Vagina (tissue), 2 donors: ENCODE measurements at regions not wholly inside any gene's neighbourhood (a gene's known extent, or its start where the extent isn't known, plus 50 kb on each side); places are given as distances from the start of the nearest gene placed in this dataset.
"Not testable (repeated sequence)": the region's sequence is repeated elsewhere in the genome, so short reads cannot be mapped to it uniquely, and the experiment has no call there.

Source experiments
- DNase-seq, 2 donors: peaks; one replicate each; pipeline ENCODE4 v3.0.0-alpha.2; 2017; ENCODE audit errors: extremely low spot score in 2 of 2
- H3K27ac ChIP-seq: fragments of 200-600 bp; sonication (generic); one replicate; pipeline ENCODE4 v1.5.1; 2019
- H3K27me3 ChIP-seq: fragments of 200-600 bp; sonication (generic); one replicate; pipeline ENCODE4 v1.5.1; 2019
- H3K36me3 ChIP-seq, 2 donors: fragments of 200-600 bp; sonication (generic); one replicate each; pipeline ENCODE4 v1.5.1; 2017 to 2019
- H3K4me1 ChIP-seq: fragments of 200-600 bp; sonication (generic); one replicate; pipeline ENCODE4 v1.5.1; 2019
- H3K4me3 ChIP-seq, 2 donors: fragments of 200-600 bp; sonication (generic); 1 replicate in 1 of 2; 2 replicates in 1 of 2; pipeline ENCODE4 v1.5.1; 2016 to 2019
- H3K9me3 ChIP-seq: fragments of 200-600 bp; sonication (generic); one replicate; pipeline ENCODE4 v1.5.1; 2019
- POLR2A ChIP-seq, 2 donors: fragments of 450-650 bp; IDR thresholded peaks; one replicate each; pipeline ENCODE4 v1.6.1; 2017; ENCODE audit warnings: antibody characterized with exemption in 2 of 2, mild to moderate bottlenecking in 2 of 2, moderate library complexity in 2 of 2
- POLR2AphosphoS5 ChIP-seq, 2 donors: sonication (generic); formaldehyde crosslinking; IDR thresholded peaks; one replicate each; pipeline ENCODE4 v1.9.0; 2017; ENCODE audit warnings: antibody characterized with exemption in 2 of 2, mild to moderate bottlenecking in 2 of 2, low read depth in 1 of 2; ENCODE audit not compliant: insufficient read depth in 1 of 2
- intact Hi-C: fragments of 100-400 bp; cut with DNase I; formaldehyde crosslinking; loops from one replicate; pipeline ENCODE4 v1.15.1; 2023
- TF ChIP-seq, protein P1 (sequence below), 3 experiments: fragments of 450-650 bp in 2 of 3; fragments of 200-600 bp in 1 of 3; sonication (generic) in 1 of 3; IDR thresholded peaks; one replicate each; pipeline ENCODE4 v1.5.1; 2017 to 2019; ENCODE audit warnings: antibody characterized with exemption in 3 of 3, mild to moderate bottlenecking in 2 of 3, moderate library complexity in 2 of 3

DNA sequence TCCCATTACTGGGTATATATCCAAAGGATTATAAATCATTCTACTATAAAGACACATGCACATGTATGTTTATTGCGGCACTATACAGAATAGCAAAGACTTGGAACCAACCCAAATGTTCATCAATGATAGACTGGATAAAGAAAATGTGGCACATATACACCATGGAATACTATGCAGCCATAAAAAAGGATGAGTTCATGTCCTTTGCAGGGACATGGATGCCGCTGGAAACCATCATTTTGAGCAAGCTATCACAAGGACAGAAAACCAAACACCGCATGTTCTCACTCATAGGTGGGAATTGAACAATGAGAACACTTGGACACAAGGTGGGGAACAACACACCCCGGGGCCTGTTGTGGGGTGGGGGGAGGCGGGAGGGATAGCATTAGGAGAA lies 57.0 kb upstream of the NEUROD1 start:
- H3K4me1 ChIP-seq, H3K4me3 ChIP-seq, H3K9me3 ChIP-seq, intact Hi-C loops, H3K27me3 ChIP-seq, DNase-seq, H3K27ac ChIP-seq, H3K36me3 ChIP-seq: not testable (repeated sequence)

DNA sequence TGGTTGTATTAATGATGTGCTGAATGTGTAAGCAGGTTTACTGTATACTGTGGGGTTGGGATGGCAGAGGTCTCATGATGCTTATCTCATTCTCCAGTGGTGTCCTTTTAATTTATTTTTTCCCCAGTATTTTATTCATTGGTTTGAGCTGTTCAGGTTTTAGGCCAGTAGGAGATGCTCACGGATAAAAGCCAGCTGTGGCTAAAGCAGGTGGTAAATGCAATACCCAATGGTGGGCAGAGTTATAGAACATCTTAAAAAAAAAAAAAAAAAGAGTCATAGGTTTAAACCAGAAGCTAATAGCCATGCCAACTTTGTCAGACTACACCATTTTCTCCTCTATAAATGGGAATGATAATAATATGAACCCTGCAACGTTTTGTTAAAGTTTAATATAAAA lies 57.8 kb upstream of the NEUROD1 start:
- TF ChIP-seq POLR2A (IDR thresholded peaks at IDR 0.05) (no peak), POLR2AphosphoS5 (IDR thresholded peaks at IDR 0.05; ENCODE audit: insufficient read depth in 1 of 2, low read depth in 1 of 2) (no peak)
- TF ChIP-seq, protein P1, sequence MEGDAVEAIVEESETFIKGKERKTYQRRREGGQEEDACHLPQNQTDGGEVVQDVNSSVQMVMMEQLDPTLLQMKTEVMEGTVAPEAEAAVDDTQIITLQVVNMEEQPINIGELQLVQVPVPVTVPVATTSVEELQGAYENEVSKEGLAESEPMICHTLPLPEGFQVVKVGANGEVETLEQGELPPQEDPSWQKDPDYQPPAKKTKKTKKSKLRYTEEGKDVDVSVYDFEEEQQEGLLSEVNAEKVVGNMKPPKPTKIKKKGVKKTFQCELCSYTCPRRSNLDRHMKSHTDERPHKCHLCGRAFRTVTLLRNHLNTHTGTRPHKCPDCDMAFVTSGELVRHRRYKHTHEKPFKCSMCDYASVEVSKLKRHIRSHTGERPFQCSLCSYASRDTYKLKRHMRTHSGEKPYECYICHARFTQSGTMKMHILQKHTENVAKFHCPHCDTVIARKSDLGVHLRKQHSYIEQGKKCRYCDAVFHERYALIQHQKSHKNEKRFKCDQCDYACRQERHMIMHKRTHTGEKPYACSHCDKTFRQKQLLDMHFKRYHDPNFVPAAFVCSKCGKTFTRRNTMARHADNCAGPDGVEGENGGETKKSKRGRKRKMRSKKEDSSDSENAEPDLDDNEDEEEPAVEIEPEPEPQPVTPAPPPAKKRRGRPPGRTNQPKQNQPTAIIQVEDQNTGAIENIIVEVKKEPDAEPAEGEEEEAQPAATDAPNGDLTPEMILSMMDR (IDR thresholded peaks at IDR 0.05) = no peak
- no peaks in the 10 kb centered on the region for H3K27me3 ChIP-seq
- H3K4me1 ChIP-seq = no peaks in the 10 kb centered on the region
- no peaks in the 10 kb centered on the region for H3K36me3 ChIP-seq
- no peaks in the 10 kb centered on the region for H3K9me3 ChIP-seq
- intact Hi-C loops = no loop called here
- no peak for DNase-seq
- no peak overlapping the region for H3K27ac ChIP-seq
- H3K4me3 ChIP-seq = no peak overlapping the region

DNA sequence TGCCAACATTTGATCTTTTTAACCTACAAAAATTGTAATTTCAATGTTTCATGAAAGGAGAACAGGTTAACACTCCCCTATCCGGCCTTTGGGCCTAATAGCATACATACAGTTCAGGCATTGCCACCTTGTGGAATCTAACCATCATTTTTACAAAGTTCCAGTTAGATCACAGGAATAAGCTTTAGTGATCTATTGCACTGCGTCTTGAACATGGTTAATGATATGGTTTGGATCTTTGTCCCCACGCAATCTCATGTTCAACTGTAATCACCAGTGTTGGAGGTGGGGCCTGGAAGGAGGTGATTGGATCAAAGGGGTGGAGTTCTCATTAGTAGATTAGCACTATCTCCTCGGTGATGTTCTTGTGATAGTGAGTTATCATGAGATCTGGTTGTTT lies 58.2 kb upstream of the NEUROD1 start:
- no peaks in the 10 kb centered on the region for H3K27me3 ChIP-seq
- H3K9me3 ChIP-seq = no peaks in the 10 kb centered on the region
- intact Hi-C loops = no loop called here
- no peak for TF ChIP-seq POLR2A (IDR thresholded peaks at IDR 0.05)
- TF ChIP-seq POLR2AphosphoS5 (IDR thresholded peaks at IDR 0.05; ENCODE audit: insufficient read depth in 1 of 2, low read depth in 1 of 2) = no peak
- TF ChIP-seq, protein P1 (IDR thresholded peaks at IDR 0.05) = no peak
- no peak for DNase-seq
- H3K4me1 ChIP-seq = no peaks in the 10 kb centered on the region
- H3K27ac ChIP-seq = no peak overlapping the region
- no peak overlapping the region for H3K4me3 ChIP-seq
- no peaks in the 10 kb centered on the region for H3K36me3 ChIP-seq

DNA sequence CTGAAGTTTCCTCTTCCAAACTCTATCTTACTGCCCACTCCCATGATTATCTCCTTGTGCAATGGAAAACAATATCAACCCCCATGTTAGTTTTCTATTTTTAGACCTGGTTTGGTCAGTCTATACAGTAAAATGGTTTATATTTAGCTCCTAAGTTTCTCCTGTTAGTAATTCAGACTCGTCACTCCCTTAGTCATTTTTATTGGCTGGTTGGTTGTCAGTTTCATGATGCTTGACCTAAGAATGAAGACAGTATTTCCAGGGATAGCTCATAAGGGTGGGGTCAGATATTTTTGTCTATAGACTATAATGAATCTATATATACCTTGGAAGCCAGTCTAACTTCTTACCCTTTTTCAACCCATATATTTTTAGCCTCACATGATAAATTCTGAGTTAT lies 61.4 kb upstream of the NEUROD1 start:
- H3K27me3 ChIP-seq = no peaks in the 10 kb centered on the region
- H3K36me3 ChIP-seq = no peaks in the 10 kb centered on the region
- H3K9me3 ChIP-seq = no peaks in the 10 kb centered on the region
- no peaks in the 10 kb centered on the region for H3K4me1 ChIP-seq
- no peak for TF ChIP-seq POLR2A (IDR thresholded peaks at IDR 0.05)
- no peak for TF ChIP-seq POLR2AphosphoS5 (IDR thresholded peaks at IDR 0.05; ENCODE audit: insufficient read depth in 1 of 2, low read depth in 1 of 2)
- TF ChIP-seq, protein P1 (IDR thresholded peaks at IDR 0.05) = no peak
- H3K4me3 ChIP-seq = no peak overlapping the region
- no peak overlapping the region for H3K27ac ChIP-seq
- intact Hi-C loops = loop anchor here (10.0 kb wide), 1 partner anchor 333 kb away; no protein-coding TSS in a partner anchor
- no peak for DNase-seq

DNA sequence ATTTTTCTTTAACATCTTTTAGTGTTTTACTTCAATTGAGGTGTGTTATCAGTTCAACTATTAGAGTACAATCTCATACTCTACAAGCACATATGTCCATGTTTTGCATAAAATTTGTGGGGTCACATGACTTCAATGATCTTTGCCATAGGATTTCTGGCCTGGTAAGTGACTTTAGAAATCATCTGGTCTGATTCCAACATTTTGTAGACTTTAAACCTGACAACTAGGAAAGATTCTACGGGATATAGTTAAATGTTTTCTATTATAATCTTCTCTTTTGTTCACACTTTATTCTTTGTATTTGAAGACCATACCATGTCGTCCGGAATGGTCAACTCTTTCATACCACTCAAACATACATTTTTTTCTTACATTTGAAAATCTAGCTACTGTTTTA lies 62.0 kb upstream of the NEUROD1 start:
- intact Hi-C loops = loop anchor here (10.0 kb wide), 1 partner anchor 332 kb away; no protein-coding TSS in a partner anchor
- Histone ChIP-seq H3K27me3 (no peaks in the 10 kb centered on the region), H3K9me3 (no peaks in the 10 kb centered on the region), H3K36me3 (no peaks in the 10 kb centered on the region), H3K4me1 (no peaks in the 10 kb centered on the region), H3K27ac (no peak overlapping the region), H3K4me3 (no peak overlapping the region)
- DNase-seq = no peak
- TF ChIP-seq POLR2AphosphoS5 (IDR thresholded peaks at IDR 0.05; ENCODE audit: insufficient read depth in 1 of 2, low read depth in 1 of 2) (no peak), POLR2A (IDR thresholded peaks at IDR 0.05) (no peak)
- TF ChIP-seq, protein P1 (IDR thresholded peaks at IDR 0.05) = no peak
